ENCODE measurements at regions not wholly inside any gene's neighbourhood (a gene's known extent, or its start where the extent isn't known, plus 50 kb on each side); places are given as distances from the start of the nearest gene placed in this dataset.

DNA sequence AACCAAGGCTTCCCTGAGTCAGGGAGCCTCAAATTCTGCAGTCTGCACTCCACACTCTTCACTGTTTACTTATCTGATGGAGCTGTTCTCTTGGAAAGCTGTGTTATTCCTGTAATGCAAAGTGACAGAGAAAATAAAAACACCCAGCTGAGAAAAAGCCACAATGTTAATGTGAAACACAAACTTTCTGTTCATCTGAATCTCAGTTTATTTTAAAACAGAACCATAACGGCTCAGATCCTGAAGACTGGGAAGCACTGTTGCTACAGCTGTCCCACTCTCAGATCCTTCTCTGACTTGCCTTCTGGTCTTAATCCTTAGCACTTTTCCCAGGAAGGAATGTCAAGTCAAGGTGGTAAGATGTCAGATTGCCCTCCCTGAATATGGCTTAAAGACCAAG, 736.6 kb downstream of the DHX35 start:
- DNase-seq (ENCODE audit: low spot score): no peak

DNA sequence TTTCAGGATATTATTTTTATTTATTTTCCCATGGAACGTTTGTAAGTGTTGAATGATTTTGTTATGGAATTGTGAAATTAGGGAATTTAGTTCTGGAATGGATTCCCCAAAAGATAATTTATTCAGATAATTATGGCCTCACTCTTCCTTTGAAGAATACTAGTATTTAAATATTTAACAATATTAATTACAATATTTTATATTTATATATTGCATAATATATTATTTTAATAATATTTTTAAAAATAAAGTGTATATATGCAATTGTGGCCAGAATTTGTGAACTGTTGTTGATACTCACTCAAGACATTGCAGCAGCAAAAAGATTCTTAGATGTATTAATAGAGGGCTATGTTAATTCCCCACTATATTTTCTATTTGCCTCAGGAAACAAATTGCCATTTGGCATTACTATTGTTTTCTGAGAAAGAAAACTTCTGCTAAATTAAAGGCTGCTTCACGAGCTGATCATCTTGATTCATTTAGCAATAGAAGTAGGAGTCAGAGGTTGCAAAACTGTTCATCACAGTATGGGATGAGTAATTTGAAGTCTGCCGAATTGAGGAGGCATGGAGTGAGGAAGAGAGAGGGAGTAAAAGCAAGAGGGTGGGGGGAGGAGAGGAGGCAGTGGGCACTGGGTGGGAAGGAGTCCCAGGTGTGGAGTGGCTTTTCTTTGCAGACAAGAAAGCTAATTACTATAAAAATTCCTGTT, 729.2 kb downstream of the DHX35 start:
- no peak for DNase-seq (ENCODE audit: low spot score)

- DNase-seq (ENCODE audit: low spot score): no peak
Measured at GRCh38 chr20:39676857-39677391, 714.8 kb downstream of the DHX35 start.

- DNase-seq (ENCODE audit: low spot score): no peak
Measured at GRCh38 chr20:39676241-39676640, 714.1 kb downstream of the DHX35 start.

- no peak for DNase-seq (ENCODE audit: low spot score)
Measured at GRCh38 chr20:39674842-39675241, 712.7 kb downstream of the DHX35 start.

- DNase-seq (ENCODE audit: low spot score): no peak
Measured at GRCh38 chr20:39670988-39671387, 708.8 kb downstream of the DHX35 start.

- no peak for DNase-seq (ENCODE audit: low spot score)
Measured at GRCh38 chr20:39669659-39670058, 707.5 kb downstream of the DHX35 start.

- no peak for DNase-seq (ENCODE audit: low spot score)
Measured at GRCh38 chr20:39668038-39668437, 705.9 kb downstream of the DHX35 start.

- DNase-seq (ENCODE audit: low spot score): no peak
Measured at GRCh38 chr20:39661833-39662232, 699.7 kb downstream of the DHX35 start.

- DNase-seq (ENCODE audit: low spot score): no peak
Measured at GRCh38 chr20:39660965-39661364, 698.8 kb downstream of the DHX35 start.

DNA sequence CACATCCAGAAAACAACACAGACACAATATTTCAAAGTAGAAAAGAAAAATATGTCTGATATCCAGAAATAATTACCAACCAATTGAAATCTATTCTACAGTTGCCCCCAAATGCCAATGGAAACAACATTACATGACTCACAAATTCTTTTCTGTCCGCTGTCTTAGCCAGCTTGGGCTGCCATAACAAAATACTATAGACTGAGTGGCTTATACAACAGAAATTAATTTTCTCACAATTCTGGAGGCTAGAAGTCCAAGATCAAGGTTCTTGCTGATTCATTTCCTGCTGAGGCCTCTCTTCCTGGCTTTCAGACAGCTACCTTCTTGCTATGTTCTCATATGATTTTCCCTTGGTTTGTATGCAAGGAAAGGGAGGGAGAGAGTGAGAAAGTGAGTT, 698.1 kb downstream of the DHX35 start:
- no peak for DNase-seq (ENCODE audit: low spot score)

- no peak for DNase-seq (ENCODE audit: low spot score)
Measured at GRCh38 chr20:39658662-39659409, 696.7 kb downstream of the DHX35 start.

DNA sequence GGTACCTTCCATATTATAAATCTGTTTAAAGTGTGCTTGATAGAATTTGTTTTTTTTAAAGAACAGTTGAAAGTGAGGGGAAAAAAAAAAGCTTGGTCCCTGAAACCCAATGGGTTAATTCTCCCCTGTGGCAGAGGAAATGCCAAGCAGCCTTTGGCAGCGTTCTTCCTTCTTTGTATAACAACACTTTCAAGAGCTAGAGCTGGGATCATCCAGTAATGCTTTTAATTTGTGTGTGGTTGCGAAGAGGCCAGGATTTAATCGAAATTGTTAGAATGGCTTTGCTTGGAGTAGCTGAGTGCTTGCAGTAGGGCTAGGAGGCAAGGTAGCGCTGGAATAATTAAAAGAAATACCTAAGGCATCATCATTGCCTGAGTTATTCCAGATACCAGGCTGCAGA, 692.0 kb downstream of the DHX35 start:
- no peak for DNase-seq (ENCODE audit: low spot score)

GRCh38 chr20:39651645-39652325, 689.6 kb downstream of the DHX35 start:
- DNase-seq (ENCODE audit: low spot score): no peak

GRCh38 chr20:39646874-39647413, 684.8 kb downstream of the DHX35 start:
- DNase-seq (ENCODE audit: low spot score): no peak

DNA sequence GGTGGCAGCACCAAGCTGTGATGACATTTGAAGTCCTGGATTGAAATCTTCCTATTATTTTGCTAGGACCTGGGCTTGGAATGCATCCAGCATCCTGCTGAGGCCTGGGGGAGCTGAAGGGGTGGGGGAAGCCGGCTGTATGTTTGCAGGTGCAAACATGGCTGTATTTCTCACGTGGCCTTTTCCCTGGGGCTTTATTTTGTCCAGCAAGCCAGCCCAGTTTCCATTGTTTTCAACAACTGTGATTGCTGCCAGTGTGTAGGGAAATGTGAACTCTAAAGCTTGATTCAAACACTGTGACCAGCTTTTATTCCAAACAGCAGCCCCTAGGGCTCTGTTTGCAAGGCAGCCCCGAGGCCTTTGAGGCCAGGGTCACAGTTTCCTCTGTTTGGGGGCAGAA, 683.0 kb downstream of the DHX35 start:
- no peak for DNase-seq (ENCODE audit: low spot score)

- DNase-seq (ENCODE audit: low spot score): no peak
Measured at GRCh38 chr20:39643292-39643691, 681.1 kb downstream of the DHX35 start.

DNA sequence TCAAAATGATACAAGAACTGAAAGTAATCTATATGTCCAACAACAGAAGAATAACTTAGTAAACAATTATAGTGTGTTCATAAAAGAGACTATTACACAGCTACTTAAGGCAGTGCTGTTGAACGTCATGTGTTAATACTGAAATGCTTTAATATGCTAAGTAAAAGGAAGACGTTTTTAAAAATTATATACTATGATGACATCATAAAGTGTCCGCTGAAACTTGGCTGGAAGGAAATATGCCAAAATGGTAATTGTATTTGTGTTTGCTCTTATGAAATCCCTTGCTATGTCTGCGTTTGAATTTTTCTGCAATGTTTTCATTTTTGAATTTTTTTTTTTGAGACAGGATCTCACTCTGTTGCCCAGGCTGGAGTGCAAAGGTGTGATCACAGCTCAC, 679.3 kb downstream of the DHX35 start:
- no peak for DNase-seq (ENCODE audit: low spot score)

DNA sequence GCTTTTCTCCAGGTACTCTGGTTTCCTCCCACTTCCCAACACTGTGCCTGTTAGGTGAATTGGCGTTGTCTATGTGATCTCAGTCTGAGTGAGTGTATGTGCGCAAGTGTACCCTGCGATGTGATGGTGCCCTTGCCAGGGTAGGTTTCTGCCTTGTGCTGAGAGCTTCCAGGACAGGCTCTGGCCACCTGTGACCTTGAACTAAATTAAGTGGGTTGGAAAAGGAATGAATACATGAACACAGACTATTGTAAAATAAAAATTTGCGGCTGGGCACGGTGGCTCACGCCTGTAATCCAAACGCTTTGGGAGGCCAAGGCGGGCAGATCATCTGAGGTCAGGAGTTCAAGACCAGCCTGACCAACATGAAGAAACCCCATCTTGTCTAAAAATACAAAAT, 678.0 kb downstream of the DHX35 start:
- no peak for DNase-seq (ENCODE audit: low spot score)

DNA sequence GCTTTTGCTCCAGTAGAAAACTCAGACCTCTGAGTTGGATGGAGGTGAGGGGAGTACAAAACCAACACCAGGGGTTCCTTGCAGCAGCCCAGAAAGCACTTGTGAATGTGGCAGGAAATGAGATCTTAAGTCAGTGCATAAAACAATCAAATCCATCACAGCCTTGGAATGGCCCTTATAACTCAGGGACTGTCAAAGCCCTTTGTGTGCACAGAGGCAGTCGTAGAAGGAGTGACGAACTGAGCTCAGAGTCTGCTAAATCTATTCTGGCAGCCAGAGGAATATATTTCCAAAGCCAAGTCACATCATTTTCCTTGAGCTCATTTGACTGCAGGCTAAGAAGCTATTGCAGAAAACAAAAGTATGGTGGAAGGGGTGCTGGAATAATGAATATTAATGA, 676.6 kb downstream of the DHX35 start:
- DNase-seq (ENCODE audit: low spot score): no peak

DNA sequence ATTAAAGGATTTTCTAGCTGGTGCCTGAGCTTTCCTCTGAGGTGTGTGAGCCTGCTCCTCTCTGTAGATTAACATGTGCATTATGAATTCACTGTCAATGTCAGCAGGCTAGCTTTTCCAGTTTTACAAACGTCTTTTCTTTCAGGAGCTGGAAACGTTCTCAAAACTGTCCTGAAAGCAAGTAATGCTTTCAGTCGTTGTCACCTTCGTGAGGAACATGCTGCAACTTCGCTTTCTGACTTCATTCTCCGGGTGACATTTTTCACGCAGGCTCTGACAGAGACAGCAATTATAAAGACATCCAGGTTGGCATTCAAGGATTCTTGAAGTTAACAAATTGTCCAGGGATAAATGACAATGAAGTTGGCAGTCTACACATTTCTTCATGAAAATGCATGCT, 671.5 kb downstream of the DHX35 start:
- no peak for DNase-seq (ENCODE audit: low spot score)

GRCh38 chr20:39632757-39633156, 670.6 kb downstream of the DHX35 start:
- no peak for DNase-seq (ENCODE audit: low spot score)

DNA sequence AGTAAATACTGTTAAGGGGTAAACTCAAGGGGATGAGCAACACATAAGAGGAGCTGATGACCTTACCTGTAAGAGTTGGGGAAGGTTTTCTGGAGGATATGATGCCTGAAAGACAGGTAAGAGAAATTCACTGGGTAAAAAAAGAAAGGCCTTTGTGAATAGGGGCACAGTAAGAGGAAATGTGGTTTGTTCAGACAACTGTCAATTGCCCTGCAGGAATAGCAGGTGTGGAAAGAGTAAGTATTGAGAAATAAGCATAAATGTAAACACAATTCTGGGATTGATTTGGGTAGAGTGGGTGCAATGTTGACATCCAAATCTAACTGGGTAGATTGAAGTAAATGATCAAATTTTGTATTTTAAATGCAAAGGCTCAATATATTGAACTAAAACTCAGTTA, 670.0 kb downstream of the DHX35 start:
- DNase-seq (ENCODE audit: low spot score): no peak
